Naive B cell (primary cell): ENCODE measurements at regions not wholly inside any gene's neighbourhood (a gene's known extent, or its start where the extent isn't known, plus 50 kb on each side); places are given as distances from the start of the nearest gene placed in this dataset.
"Not testable (repeated sequence)": the region's sequence is repeated elsewhere in the genome, so short reads cannot be mapped to it uniquely, and the experiment has no call there.

Experiments used
- ATAC-seq, 2 donors: fragments of 150-1000 bp; cut with Tn5 transposase; 2 replicates each; pipeline ENCODE4 v1.10.0; 2021; ENCODE audit warnings: low read depth in 2 of 2, mild to moderate bottlenecking in 2 of 2, moderate library complexity in 2 of 2
- DNase-seq: peaks from one replicate; pipeline ENCODE4 v3.0.0; 2022
- H3K27ac Mint-ChIP-seq, 6 donors: one replicate each; pipeline ENCODE4 v1.8.0; 2020 to 2022; ENCODE audit warnings: mild to moderate bottlenecking in 6 of 6, mixed read lengths in 6 of 6, moderate library complexity in 5 of 6, inconsistent platforms in 2 of 6
- H3K27me3 Mint-ChIP-seq, 3 donors: one replicate each; pipeline ENCODE4 v1.8.0; 2021 to 2022; ENCODE audit warnings: mixed read lengths in 3 of 3, mild to moderate bottlenecking in 1 of 3
- H3K36me3 Mint-ChIP-seq, 2 donors: one replicate each; pipeline ENCODE4 v1.8.0; 2020 to 2022; ENCODE audit warnings: mixed read lengths in 2 of 2, inconsistent platforms in 1 of 2, mild to moderate bottlenecking in 1 of 2
- H3K4me1 Mint-ChIP-seq, 3 donors: one replicate each; pipeline ENCODE4 v1.8.0; 2020 to 2022; ENCODE audit warnings: mixed read lengths in 3 of 3, inconsistent platforms in 1 of 3, mild to moderate bottlenecking in 1 of 3, moderate library complexity in 1 of 3
- H3K4me3 Mint-ChIP-seq, 8 donors: one replicate each; pipeline ENCODE4 v1.8.0; 2020 to 2022; ENCODE audit warnings: mild to moderate bottlenecking in 8 of 8, mixed read lengths in 8 of 8, moderate library complexity in 8 of 8, inconsistent platforms in 2 of 8
- H3K9me3 Mint-ChIP-seq, 7 donors: one replicate each; pipeline ENCODE4 v1.8.0; 2020 to 2022; ENCODE audit warnings: mixed read lengths in 7 of 7, mild to moderate bottlenecking in 5 of 7, inconsistent platforms in 2 of 7, moderate library complexity in 1 of 7

DNA sequence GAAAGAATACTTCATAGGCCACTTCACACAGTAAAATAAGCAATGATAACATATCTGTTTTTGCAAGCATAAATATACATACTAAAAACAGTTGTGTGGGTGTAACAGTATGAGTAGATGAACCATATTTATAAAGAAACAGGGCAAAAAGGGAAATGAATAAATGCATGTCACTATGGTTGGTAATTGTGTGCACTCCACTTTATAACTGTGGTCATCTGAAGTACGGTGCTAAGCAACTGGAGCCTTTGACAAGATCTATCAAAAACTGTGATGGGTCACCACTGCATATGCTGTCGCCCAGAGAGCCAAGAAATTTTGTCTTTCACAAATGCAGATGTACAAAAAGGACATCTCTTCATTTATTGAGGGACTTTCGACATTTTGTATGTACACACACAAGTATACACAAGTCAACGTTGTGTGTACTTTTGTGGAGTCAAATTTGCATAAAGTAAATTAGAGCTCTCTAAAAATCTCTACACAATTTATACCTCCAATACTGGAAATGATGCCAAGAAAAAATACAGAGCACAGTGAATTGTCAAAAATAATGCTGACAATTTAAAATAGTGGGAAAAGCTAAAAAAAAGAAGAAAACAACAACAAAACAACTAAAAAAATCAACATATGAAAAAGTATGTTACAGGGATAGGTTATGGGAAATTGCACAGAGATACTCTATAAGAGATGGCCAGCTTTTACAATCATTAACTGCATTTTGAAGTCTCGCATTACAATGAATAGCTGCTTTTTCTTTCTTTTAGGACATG is 123.1 kb upstream of the ENPEP start:
- H3K36me3 Mint-ChIP-seq: no peaks in the 10 kb centered on the region
- H3K4me1 Mint-ChIP-seq: no peaks in the 10 kb centered on the region
- H3K9me3 Mint-ChIP-seq: peaks cover 0 to 6% (median 0%) of the 10 kb centered on the region in 7 donors
- ATAC-seq (no peak), DNase-seq (no peak)
- no peak overlapping the region for H3K27ac Mint-ChIP-seq
- no peak overlapping the region for H3K4me3 Mint-ChIP-seq
- no peaks in the 10 kb centered on the region for H3K27me3 Mint-ChIP-seq

- Mint-ChIP-seq H3K9me3 (peaks cover 0 to 7% (median 0%) of the 10 kb centered on the region in 7 donors), H3K27me3 (peaks cover 0 to 6% (median 0%) of the 10 kb centered on the region in 3 donors)
Observed at GRCh38 chr4:110348711-110349383, 127.1 kb upstream of the ENPEP start.

GRCh38 chr4:110347805-110348204 is 128.2 kb upstream of the ENPEP start:
- peaks cover 0 to 6% (median 6%) of the 10 kb centered on the region in 3 donors for H3K27me3 Mint-ChIP-seq
- H3K4me1 Mint-ChIP-seq: no peaks in the 10 kb centered on the region
- H3K4me3 Mint-ChIP-seq: no peak overlapping the region
- ATAC-seq (no peak), DNase-seq (no peak)
- H3K9me3 Mint-ChIP-seq: peaks cover 0 to 18% (median 6%) of the 10 kb centered on the region in 7 donors
- H3K27ac Mint-ChIP-seq: no peak overlapping the region
- H3K36me3 Mint-ChIP-seq: peaks cover 0 to 6% of the 10 kb centered on the region in 2 donors

More at GRCh38 chr4:110348711-110349383, 127.1 kb upstream of the ENPEP start:
- ATAC-seq (no peak), DNase-seq (no peak)
- Mint-ChIP-seq H3K4me1 (no peaks in the 10 kb centered on the region), H3K36me3 (no peaks in the 10 kb centered on the region), H3K27ac (no peak overlapping the region), H3K4me3 (no peak overlapping the region)

DNA sequence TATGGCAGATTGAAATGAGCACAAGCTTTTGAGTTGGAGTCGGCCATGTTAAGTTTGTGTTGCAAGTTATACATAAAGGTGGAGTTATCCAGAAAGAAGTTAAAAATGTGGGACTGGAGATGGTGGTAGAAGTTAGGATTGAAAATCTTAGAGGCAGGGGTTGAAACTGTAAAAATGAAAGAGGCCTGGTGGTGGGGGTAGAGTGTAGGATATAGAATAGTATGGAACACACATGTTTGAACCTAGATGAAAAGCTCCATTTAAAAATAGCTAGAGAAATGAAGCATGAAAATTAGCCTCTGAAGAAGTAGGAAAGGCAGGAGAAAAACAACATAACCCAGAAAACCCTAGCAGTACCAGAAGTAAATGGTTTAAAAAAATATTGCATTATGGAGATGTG is 131.8 kb upstream of the ENPEP start:
- H3K27me3 Mint-ChIP-seq: peaks cover 0 to 6% (median 6%) of the 10 kb centered on the region in 3 donors
- no peaks in the 10 kb centered on the region for H3K4me1 Mint-ChIP-seq
- ATAC-seq (no peak), DNase-seq (no peak)
- H3K9me3 Mint-ChIP-seq: peaks cover 0 to 16% (median 4%) of the 10 kb centered on the region in 7 donors
- H3K36me3 Mint-ChIP-seq: peaks cover 0 to 8% of the 10 kb centered on the region in 2 donors
- no peak overlapping the region for H3K4me3 Mint-ChIP-seq
- H3K27ac Mint-ChIP-seq: no peak overlapping the region

DNA sequence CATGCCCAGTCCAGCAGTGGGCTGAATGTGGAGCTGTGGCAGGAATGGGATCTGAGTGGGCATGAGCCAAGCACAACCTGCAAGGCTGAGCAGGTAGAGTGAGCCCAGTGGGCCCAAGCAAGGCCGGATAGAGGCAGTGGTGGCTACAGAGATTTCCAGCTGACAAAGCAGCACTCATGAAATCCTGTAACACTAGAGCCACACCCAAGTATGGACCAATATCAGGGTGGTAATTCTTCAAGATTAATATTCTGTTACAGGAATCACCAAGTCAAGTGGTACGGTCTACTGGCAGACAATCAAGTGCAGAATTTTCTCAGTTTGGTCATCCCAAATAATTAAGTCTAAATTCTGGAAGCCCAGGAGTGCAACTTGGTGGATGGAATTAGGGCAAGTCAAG is 132.4 kb upstream of the ENPEP start:
- peaks cover 0 to 16% (median 4%) of the 10 kb centered on the region in 7 donors for H3K9me3 Mint-ChIP-seq
- H3K4me3 Mint-ChIP-seq: no peak overlapping the region
- H3K36me3 Mint-ChIP-seq: peaks cover 0 to 8% of the 10 kb centered on the region in 2 donors
- ATAC-seq (no peak), DNase-seq (no peak)
- H3K27me3 Mint-ChIP-seq: peaks cover 0 to 6% (median 6%) of the 10 kb centered on the region in 3 donors
- H3K4me1 Mint-ChIP-seq: no peaks in the 10 kb centered on the region
- no peak overlapping the region for H3K27ac Mint-ChIP-seq

GRCh38 chr4:110341118-110341517 is 134.8 kb upstream of the ENPEP start:
- H3K36me3 Mint-ChIP-seq, H3K27ac Mint-ChIP-seq, H3K27me3 Mint-ChIP-seq, H3K4me3 Mint-ChIP-seq, ATAC-seq, DNase-seq, H3K4me1 Mint-ChIP-seq: not testable (repeated sequence)
- peaks cover 0 to 16% (median 4%) of the 10 kb centered on the region in 7 donors for H3K9me3 Mint-ChIP-seq

- no peaks in the 10 kb centered on the region for H3K36me3 Mint-ChIP-seq
- no peaks in the 10 kb centered on the region for H3K4me1 Mint-ChIP-seq
- DNase-seq (no peak), ATAC-seq (no peak)
- H3K27ac Mint-ChIP-seq: peak overlapping the region in 1 of 6 donors; percentile 55
- peaks cover 0 to 4% (median 3%) of the 10 kb centered on the region in 7 donors for H3K9me3 Mint-ChIP-seq
- H3K4me3 Mint-ChIP-seq: no peak overlapping the region
- H3K27me3 Mint-ChIP-seq: peaks cover 12 to 32% (median 18%) of the 10 kb centered on the region in 3 donors
Observed at GRCh38 chr4:110335399-110335798, 137.0 kb upstream of the ELOVL6 start.

GRCh38 chr4:110332483-110332882 is 134.1 kb upstream of the ELOVL6 start:
- H3K27me3 Mint-ChIP-seq: peaks cover 21 to 40% (median 31%) of the 10 kb centered on the region in 3 donors
- peaks cover 1 to 22% (median 10%) of the 10 kb centered on the region in 7 donors for H3K9me3 Mint-ChIP-seq
- no peaks in the 10 kb centered on the region for H3K36me3 Mint-ChIP-seq
- H3K4me1 Mint-ChIP-seq: no peaks in the 10 kb centered on the region
- DNase-seq (no peak), ATAC-seq (no peak)
- no peak overlapping the region for H3K4me3 Mint-ChIP-seq
- no peak overlapping the region for H3K27ac Mint-ChIP-seq

GRCh38 chr4:110326426-110326825 is 128.0 kb upstream of the ELOVL6 start:
- Mint-ChIP-seq H3K9me3 (peaks cover 1 to 32% (median 7%) of the 10 kb centered on the region in 7 donors), H3K27me3 (peaks cover 12 to 27% (median 13%) of the 10 kb centered on the region in 3 donors)
- not testable (repeated sequence) for DNase-seq, H3K36me3 Mint-ChIP-seq, H3K4me1 Mint-ChIP-seq, H3K27ac Mint-ChIP-seq, ATAC-seq, H3K4me3 Mint-ChIP-seq

GRCh38 chr4:110310795-110311194 is 112.4 kb upstream of the ELOVL6 start:
- peaks cover 6 to 16% (median 15%) of the 10 kb centered on the region in 3 donors for H3K27me3 Mint-ChIP-seq
- H3K36me3 Mint-ChIP-seq: no peaks in the 10 kb centered on the region
- H3K9me3 Mint-ChIP-seq: peaks cover 0 to 2% (median 0%) of the 10 kb centered on the region in 7 donors
- DNase-seq (no peak), ATAC-seq (peak; percentile 54 to 68)
- no peak overlapping the region for H3K27ac Mint-ChIP-seq
- H3K4me3 Mint-ChIP-seq: no peak overlapping the region
- H3K4me1 Mint-ChIP-seq: no peaks in the 10 kb centered on the region

- no peak for ATAC-seq
Observed at GRCh38 chr4:110309675-110310074, 111.3 kb upstream of the ELOVL6 start.

DNA sequence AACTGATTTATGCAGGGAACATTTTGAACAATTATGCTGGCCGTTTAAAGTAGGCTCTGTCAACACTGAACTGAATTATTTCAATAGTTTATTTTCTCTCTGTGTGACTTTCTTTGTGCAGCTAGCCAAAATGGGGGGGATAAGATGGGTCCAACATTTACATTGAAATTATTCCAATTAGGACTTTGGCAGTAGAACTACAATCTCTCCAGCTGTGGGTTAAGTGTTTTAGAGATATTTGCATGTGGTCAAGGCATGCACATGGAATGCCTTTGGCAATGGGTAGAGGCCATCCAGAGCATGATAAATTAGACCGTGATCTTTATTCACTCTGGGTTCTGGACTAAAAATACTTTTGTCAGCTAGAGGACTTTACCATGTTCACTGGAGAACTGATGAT is 107.9 kb upstream of the ELOVL6 start:
- ATAC-seq (no peak), DNase-seq (no peak)
- H3K27me3 Mint-ChIP-seq: peaks cover 8 to 15% (median 9%) of the 10 kb centered on the region in 3 donors
- no peak overlapping the region for H3K27ac Mint-ChIP-seq
- H3K4me1 Mint-ChIP-seq: no peaks in the 10 kb centered on the region
- H3K4me3 Mint-ChIP-seq: no peak overlapping the region
- H3K36me3 Mint-ChIP-seq: no peaks in the 10 kb centered on the region
- no peaks in the 10 kb centered on the region for H3K9me3 Mint-ChIP-seq

More at GRCh38 chr4:110309675-110310074, 111.3 kb upstream of the ELOVL6 start:
- DNase-seq: no peak
- peaks cover 4 to 15% (median 13%) of the 10 kb centered on the region in 3 donors for H3K27me3 Mint-ChIP-seq
- H3K4me1 Mint-ChIP-seq: no peaks in the 10 kb centered on the region
- no peak overlapping the region for H3K4me3 Mint-ChIP-seq
- peaks cover 0 to 2% (median 0%) of the 10 kb centered on the region in 7 donors for H3K9me3 Mint-ChIP-seq
- no peaks in the 10 kb centered on the region for H3K36me3 Mint-ChIP-seq
- no peak overlapping the region for H3K27ac Mint-ChIP-seq

DNA sequence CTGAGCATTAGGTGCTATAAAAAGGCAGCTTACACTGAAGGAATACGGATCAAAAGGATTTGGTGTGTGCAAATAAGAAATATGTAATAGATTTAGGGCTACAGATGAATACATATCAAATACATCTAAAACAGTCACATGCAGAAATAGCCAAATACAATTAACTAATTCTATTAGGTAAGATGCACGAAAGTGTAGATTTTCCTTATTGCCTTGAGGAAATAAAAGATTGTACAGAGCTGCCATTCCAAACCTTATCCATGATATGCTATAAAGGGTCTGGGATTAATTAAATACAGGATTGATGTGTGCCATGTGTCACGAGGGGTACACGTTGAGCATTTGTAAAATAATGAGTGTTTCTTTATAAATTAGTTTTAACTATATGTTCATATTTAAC is 107.0 kb upstream of the ELOVL6 start:
- no peaks in the 10 kb centered on the region for H3K4me1 Mint-ChIP-seq
- H3K27me3 Mint-ChIP-seq: peaks cover 8 to 15% (median 9%) of the 10 kb centered on the region in 3 donors
- H3K27ac Mint-ChIP-seq: no peak overlapping the region
- H3K4me3 Mint-ChIP-seq: no peak overlapping the region
- no peaks in the 10 kb centered on the region for H3K36me3 Mint-ChIP-seq
- ATAC-seq (no peak), DNase-seq (no peak)
- no peaks in the 10 kb centered on the region for H3K9me3 Mint-ChIP-seq

GRCh38 chr4:110296892-110297291 is 98.5 kb upstream of the ELOVL6 start:
- H3K4me3 Mint-ChIP-seq: no peak overlapping the region
- peaks cover 0 to 6% (median 5%) of the 10 kb centered on the region in 3 donors for H3K27me3 Mint-ChIP-seq
- no peak overlapping the region for H3K27ac Mint-ChIP-seq
- ATAC-seq: no peak
- H3K36me3 Mint-ChIP-seq: no peaks in the 10 kb centered on the region
- H3K4me1 Mint-ChIP-seq: no peaks in the 10 kb centered on the region
- H3K9me3 Mint-ChIP-seq: no peaks in the 10 kb centered on the region
- no peak for DNase-seq
